ENCODE measurements at regions not wholly inside any gene's neighbourhood (a gene's known extent, or its start where the extent isn't known, plus 50 kb on each side); places are given as distances from the start of the nearest gene placed in this dataset.

- TF ChIP-seq CTCF (IDR thresholded peaks at IDR 0.05; ENCODE audit: low read depth, low read length) = no peak
- H3K4me3 ChIP-seq (replicated peaks in 1 of 2; ENCODE audit: low read depth in 2 of 2, low read length in 2 of 2) = no peak overlapping the region
- no peak for DNase-seq (ENCODE audit: low read depth in 2 of 2)
These were observed 64.2 kb upstream of the OTOS start for GRCh38 chr2:240204431-240205276.

GRCh38 chr2:240205348-240205747, 64.9 kb upstream of the OTOS start:
- no peak overlapping the region for H3K4me3 ChIP-seq (replicated peaks in 1 of 2; ENCODE audit: low read depth in 2 of 2, low read length in 2 of 2)
- peak; percentile 21 to 88 for DNase-seq (ENCODE audit: low read depth in 2 of 2)
- TF ChIP-seq CTCF (IDR thresholded peaks at IDR 0.05; ENCODE audit: low read depth, low read length) = no peak

GRCh38 chr2:240205772-240206171, 65.3 kb upstream of the OTOS start:
- no peak overlapping the region for H3K4me3 ChIP-seq (replicated peaks in 1 of 2; ENCODE audit: low read depth in 2 of 2, low read length in 2 of 2)
- no peak for DNase-seq (ENCODE audit: low read depth in 2 of 2)
- TF ChIP-seq CTCF (IDR thresholded peaks at IDR 0.05; ENCODE audit: low read depth, low read length) = no peak

GRCh38 chr2:240206630-240207029, 66.2 kb upstream of the OTOS start:
- DNase-seq (ENCODE audit: low read depth in 2 of 2) = no peak
- no peak overlapping the region for H3K4me3 ChIP-seq (replicated peaks in 1 of 2; ENCODE audit: low read depth in 2 of 2, low read length in 2 of 2)
- TF ChIP-seq CTCF (IDR thresholded peaks at IDR 0.05; ENCODE audit: low read depth, low read length) = no peak

GRCh38 chr2:240207661-240208060, 67.2 kb upstream of the OTOS start:
- no peak overlapping the region for H3K4me3 ChIP-seq (replicated peaks in 1 of 2; ENCODE audit: low read depth in 2 of 2, low read length in 2 of 2)
- DNase-seq (ENCODE audit: low read depth in 2 of 2) = no peak
- TF ChIP-seq CTCF (IDR thresholded peaks at IDR 0.05; ENCODE audit: low read depth, low read length) = no peak

GRCh38 chr2:240208096-240208495, 67.6 kb upstream of the OTOS start:
- no peak overlapping the region for H3K4me3 ChIP-seq (replicated peaks in 1 of 2; ENCODE audit: low read depth in 2 of 2, low read length in 2 of 2)
- TF ChIP-seq CTCF (IDR thresholded peaks at IDR 0.05; ENCODE audit: low read depth, low read length) = no peak
- no peak for DNase-seq (ENCODE audit: low read depth in 2 of 2)
